Adrenal gland (tissue), 5 donors: ENCODE measurements at regions not wholly inside any gene's neighbourhood (a gene's known extent, or its start where the extent isn't known, plus 50 kb on each side); places are given as distances from the start of the nearest gene placed in this dataset.

Experiments
- POLR2A ChIP-seq, 2 donors: fragments of 450-650 bp; IDR thresholded peaks; one replicate each; pipeline ENCODE4 v1.6.1; 2017; ENCODE audit warnings: antibody characterized with exemption in 2 of 2, mild to moderate bottlenecking in 2 of 2, moderate library complexity in 1 of 2
- TF ChIP-seq, protein P1 (sequence below), 6 experiments: fragments of 450-650 bp in 4 of 6; fragments of 200-600 bp in 2 of 6; sonication (generic) in 1 of 6; IDR thresholded peaks; 1 replicate in 5 of 6; 2 replicates in 1 of 6; pipeline versions ENCODE4 v1.5.1 to v1.8.0; 2016 to 2021; ENCODE audit warnings: antibody characterized with exemption in 6 of 6, mild to moderate bottlenecking in 2 of 6, moderate library complexity in 1 of 6
- donor health status: DM: no; HTN: no; CAD: no.

DNA sequence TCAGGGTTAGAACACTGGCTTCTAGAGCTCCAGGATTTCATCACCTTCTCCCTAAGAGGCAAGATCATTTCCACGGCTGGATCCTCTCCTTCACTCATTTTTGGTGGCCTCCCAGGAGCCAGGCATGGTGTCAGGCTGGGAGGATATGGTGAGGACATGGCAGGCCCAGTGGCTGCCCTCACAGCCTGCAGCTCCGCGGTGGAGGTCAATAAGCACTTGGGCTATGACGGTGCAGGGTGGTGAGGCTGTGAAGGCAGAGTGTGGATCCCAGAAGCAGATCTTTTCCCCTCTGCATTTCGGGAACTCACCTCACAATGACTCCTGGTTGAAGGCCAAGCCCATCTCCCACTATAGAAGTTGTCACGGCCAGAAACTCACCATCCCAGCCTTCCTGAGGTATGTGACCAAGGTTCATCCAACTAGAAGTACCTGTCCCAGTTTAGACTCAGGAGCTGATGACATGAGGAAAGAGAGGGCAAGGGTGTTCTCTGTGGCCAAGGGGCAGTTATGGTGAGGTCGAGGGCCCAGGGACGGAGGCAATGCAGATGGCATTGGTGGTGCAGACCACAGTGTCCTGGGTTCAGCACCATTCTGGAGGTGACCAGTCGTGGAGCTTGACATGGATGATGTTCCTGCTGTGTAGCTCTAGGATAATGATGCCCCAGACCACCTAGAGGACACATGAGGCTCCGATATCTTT, 100.1 kb upstream of the SMAD3 start:
- TF ChIP-seq, protein P1, sequence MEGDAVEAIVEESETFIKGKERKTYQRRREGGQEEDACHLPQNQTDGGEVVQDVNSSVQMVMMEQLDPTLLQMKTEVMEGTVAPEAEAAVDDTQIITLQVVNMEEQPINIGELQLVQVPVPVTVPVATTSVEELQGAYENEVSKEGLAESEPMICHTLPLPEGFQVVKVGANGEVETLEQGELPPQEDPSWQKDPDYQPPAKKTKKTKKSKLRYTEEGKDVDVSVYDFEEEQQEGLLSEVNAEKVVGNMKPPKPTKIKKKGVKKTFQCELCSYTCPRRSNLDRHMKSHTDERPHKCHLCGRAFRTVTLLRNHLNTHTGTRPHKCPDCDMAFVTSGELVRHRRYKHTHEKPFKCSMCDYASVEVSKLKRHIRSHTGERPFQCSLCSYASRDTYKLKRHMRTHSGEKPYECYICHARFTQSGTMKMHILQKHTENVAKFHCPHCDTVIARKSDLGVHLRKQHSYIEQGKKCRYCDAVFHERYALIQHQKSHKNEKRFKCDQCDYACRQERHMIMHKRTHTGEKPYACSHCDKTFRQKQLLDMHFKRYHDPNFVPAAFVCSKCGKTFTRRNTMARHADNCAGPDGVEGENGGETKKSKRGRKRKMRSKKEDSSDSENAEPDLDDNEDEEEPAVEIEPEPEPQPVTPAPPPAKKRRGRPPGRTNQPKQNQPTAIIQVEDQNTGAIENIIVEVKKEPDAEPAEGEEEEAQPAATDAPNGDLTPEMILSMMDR (IDR thresholded peaks at IDR 0.05), result no peak
- TF ChIP-seq POLR2A (IDR thresholded peaks at IDR 0.05), result no peak
